CD4-positive, alpha-beta T cell treated with Interferon gamma for 1 hour (primary cell): ENCODE measurements at regions not wholly inside any gene's neighbourhood (a gene's known extent, or its start where the extent isn't known, plus 50 kb on each side); places are given as distances from the start of the nearest gene placed in this dataset.

ENCODE experiments used
- DNase-seq: peaks from one replicate; pipeline ENCODE4 v3.0.0-alpha.2; 2020

DNA sequence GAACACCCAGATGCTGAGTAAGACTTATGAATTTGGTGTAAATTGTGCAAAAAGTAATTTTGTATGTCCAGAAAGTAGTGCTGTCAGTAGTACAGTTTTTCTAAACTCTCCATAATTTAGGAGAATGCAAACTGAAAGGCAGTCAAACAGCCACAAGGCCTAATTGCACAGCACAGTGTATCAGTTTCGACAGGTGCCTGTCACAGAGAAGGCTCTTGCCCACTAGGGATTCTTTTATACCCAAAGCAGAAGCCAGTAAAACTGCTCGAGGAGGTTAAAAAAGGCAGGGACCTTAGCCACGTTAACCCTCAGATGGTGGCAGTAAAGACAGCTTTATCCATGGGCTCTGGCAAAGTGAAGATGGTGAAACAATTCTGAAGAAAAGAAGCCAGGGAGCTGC, 69.4 kb upstream of the GATB start:
- DNase-seq, result no peak

DNA sequence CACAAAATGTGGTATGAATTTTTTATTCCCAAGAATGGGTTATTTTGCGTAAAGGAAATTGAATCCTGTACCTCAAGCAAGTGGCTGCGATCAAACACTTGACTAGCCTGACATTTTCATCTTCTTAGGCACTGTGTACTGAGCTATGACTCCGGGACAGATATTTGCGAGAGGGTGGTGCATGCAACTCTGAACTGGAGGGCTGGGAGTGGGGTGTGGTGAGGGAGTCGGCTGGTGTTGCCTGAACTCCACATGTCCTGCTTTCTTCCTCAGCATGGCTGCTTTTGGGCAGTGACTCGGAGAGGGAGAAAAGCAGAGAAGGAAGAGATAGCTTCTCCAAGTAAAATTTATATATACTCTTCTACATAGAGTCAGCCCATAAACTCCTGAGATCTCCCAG, 68.5 kb upstream of the GATB start:
- DNase-seq, result no peak

DNA sequence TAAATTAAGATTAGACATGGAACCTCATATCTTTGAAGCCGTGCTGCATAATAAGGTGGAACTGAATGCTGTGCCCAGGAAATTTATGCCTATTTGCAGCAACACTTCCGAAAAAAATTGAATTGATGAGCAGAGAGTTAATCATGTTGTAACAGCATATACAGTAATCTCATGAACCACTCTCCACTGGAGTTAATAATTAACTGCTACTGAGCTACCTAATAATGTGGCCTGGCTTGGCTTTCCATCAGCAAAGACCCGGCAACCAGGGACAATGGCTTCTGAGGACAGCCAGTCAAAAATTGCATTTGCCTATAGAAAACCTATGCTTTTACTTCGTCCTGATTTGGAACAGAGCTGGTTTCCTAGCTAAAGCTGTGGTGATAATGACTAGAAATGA, 63.8 kb upstream of the GATB start:
- no peak for DNase-seq

DNA sequence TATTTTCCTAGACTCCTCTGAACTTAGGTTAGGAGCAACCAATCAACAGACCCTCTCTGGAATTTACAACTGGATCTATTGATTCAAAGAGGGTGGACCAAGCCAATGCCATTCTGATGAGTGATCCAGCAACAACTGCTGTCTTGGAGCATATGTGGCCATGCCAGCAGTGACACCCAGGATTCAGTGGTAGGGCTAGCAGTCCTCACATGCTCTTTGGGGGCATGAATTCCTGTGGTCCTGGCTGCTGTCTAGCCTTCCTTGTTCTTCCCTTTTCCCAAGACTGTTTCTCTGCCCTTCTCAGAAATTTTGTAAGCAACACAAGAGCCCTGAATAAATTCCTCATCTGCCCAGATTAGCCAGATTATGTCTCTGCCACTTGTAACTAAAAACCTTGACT, 61.5 kb upstream of the GATB start:
- no peak for DNase-seq

DNA sequence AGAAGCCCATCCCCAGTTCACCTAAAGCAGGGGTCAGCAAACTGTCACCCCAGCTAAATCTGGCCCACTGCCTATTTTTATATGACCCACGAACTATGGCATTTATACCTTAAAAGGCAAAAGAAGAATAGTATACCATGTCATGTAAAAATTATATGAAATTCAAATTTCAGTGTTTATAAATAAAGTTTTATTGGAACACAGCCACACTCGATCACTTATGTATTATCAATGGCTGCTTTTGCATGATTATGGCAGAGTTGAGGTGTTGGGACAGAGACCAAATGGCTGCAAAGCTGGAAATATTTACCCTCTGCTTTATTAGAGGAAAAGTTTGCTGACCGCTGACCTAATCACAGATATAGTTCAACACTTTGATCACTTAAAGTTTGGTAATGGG, 59.2 kb upstream of the GATB start:
- DNase-seq, result no peak

DNA sequence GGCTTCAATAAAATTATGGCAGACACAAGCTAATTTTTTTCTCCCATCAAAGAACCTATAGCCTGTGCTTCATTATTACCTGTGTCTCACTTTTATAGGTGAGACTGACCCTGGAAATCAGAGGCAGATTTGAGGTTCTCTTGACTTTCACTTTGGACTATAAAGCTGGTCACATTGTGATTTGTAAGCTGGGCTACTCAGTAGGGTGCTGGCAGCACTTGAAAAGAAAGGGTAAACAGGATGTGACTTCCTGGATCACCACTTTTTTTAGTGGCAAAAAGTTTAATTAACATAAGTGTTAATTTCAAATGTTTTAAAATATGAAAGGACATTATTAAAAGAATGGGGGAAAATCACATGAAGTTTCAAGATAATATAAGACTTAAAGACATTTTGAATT, 50.6 kb upstream of the GATB start:
- DNase-seq, result no peak
